Osteocyte (in vitro differentiated cells): ENCODE measurements at regions not wholly inside any gene's neighbourhood (a gene's known extent, or its start where the extent isn't known, plus 50 kb on each side); places are given as distances from the start of the nearest gene placed in this dataset.

Experiments used
- DNase-seq: peaks from one replicate; pipeline ENCODE4 v3.0.0; 2021; ENCODE audit warnings: mixed read lengths; ENCODE audit not compliant: unreplicated experiment; ENCODE audit errors: extremely low spot score
- H3K27ac Mint-ChIP-seq: one replicate; pipeline ENCODE4 v1.8.0; 2021; ENCODE audit warnings: mild to moderate bottlenecking, mixed read lengths; ENCODE audit not compliant: unreplicated experiment
- H3K27me3 Mint-ChIP-seq: one replicate; pipeline ENCODE4 v1.8.0; 2021; ENCODE audit warnings: mixed read lengths; ENCODE audit not compliant: unreplicated experiment
- H3K36me3 Mint-ChIP-seq: one replicate; pipeline ENCODE4 v1.8.0; 2021; ENCODE audit warnings: mixed read lengths; ENCODE audit not compliant: unreplicated experiment
- H3K4me1 Mint-ChIP-seq: one replicate; pipeline ENCODE4 v1.8.0; 2021; ENCODE audit warnings: mixed read lengths; ENCODE audit not compliant: unreplicated experiment
- H3K4me3 Mint-ChIP-seq: one replicate; pipeline ENCODE4 v1.8.0; 2021; ENCODE audit warnings: mild to moderate bottlenecking, moderate library complexity, mixed read lengths; ENCODE audit not compliant: unreplicated experiment
- H3K9me3 Mint-ChIP-seq: one replicate; pipeline ENCODE4 v1.8.0; 2021; ENCODE audit warnings: mixed read lengths; ENCODE audit not compliant: unreplicated experiment
- TF ChIP-seq, protein P1 (sequence below): fragments of 200-600 bp; sonication (generic); IDR thresholded peaks from 2 replicates; pipeline ENCODE4 v1.5.0; 2021; ENCODE audit warnings: antibody characterized with exemption, mild to moderate bottlenecking, moderate library complexity

DNA sequence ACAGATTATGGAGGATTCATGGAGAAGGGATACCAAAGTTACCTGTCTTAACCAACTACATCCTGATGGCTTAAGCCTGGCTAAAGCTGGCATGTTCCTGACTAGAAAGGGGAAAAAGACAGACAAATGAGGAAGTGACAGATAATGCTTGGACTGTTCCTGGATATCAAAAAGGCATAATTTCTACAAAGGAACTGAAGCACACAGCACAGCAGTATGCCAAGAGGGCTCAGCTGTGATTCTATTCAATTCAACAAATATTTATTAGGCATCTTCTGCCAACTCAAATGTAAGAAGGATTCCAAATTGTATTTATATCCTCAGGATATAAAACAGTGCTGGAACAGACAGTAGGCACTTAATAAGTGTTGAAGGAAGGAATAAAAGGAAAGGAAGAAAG is 59.5 kb downstream of the KLF12 start:
- no peak for DNase-seq

DNA sequence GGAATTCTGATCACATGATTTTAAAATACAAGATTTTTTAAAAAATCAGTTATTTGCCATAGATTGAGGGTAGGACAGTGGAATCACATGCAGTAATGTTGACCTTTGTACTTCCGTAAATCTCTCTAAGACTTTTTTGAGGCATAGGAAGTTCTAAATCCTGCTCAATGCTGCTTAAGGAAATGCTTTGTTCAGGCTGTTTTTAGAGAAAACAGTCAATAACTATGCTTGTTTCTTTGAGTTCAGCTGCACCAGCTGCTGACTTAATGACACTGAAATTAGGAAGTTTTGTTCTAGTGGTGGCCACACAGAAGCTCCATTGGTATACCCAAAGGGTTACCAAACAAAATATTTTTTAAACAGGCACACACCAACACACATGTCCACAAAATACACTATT is 60.9 kb downstream of the KLF12 start:
- Mint-ChIP-seq H3K27me3 (no peaks in the 10 kb centered on the region), H3K9me3 (no peaks in the 10 kb centered on the region), H3K36me3 (peaks cover 4% of the 10 kb centered on the region), H3K27ac (no peak overlapping the region), H3K4me1 (peaks cover 35% of the 10 kb centered on the region), H3K4me3 (no peak overlapping the region)
- TF ChIP-seq, protein P1, sequence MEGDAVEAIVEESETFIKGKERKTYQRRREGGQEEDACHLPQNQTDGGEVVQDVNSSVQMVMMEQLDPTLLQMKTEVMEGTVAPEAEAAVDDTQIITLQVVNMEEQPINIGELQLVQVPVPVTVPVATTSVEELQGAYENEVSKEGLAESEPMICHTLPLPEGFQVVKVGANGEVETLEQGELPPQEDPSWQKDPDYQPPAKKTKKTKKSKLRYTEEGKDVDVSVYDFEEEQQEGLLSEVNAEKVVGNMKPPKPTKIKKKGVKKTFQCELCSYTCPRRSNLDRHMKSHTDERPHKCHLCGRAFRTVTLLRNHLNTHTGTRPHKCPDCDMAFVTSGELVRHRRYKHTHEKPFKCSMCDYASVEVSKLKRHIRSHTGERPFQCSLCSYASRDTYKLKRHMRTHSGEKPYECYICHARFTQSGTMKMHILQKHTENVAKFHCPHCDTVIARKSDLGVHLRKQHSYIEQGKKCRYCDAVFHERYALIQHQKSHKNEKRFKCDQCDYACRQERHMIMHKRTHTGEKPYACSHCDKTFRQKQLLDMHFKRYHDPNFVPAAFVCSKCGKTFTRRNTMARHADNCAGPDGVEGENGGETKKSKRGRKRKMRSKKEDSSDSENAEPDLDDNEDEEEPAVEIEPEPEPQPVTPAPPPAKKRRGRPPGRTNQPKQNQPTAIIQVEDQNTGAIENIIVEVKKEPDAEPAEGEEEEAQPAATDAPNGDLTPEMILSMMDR = no peak
- DNase-seq = no peak

More for the DNA sequence above, 59.5 kb downstream of the KLF12 start:
- Mint-ChIP-seq H3K4me1 (peaks cover 35% of the 10 kb centered on the region), H3K9me3 (no peaks in the 10 kb centered on the region), H3K27me3 (no peaks in the 10 kb centered on the region), H3K4me3 (no peak overlapping the region), H3K27ac (peak overlapping the region; percentile 31), H3K36me3 (peaks cover 7% of the 10 kb centered on the region)
- TF ChIP-seq, protein P1 = no peak

DNA sequence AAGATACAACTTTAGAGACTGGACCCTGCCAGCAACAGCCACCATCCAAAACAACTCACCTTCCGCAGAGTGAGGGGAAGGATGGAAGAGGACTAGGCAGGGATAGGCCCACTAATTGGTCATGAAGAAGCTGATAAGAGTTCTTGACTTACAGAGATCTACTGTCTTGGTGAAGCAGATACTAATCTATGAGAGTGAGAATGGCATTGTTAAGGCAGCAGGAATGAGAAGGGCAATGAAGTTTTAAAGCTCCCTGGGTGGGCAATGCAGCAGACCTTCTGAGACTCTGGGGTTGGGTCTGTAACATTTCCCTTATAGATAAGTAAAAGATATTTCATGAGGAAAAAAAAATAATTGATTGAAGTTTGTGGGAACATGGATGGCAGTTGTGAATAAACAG is 63.7 kb downstream of the KLF12 start:
- H3K9me3 Mint-ChIP-seq = no peaks in the 10 kb centered on the region
- H3K36me3 Mint-ChIP-seq = peaks cover 4% of the 10 kb centered on the region
- TF ChIP-seq, protein P1 = no peak
- no peak for DNase-seq
- no peak overlapping the region for H3K27ac Mint-ChIP-seq
- no peaks in the 10 kb centered on the region for H3K27me3 Mint-ChIP-seq
- no peak overlapping the region for H3K4me3 Mint-ChIP-seq
- H3K4me1 Mint-ChIP-seq = peaks cover 39% of the 10 kb centered on the region

DNA sequence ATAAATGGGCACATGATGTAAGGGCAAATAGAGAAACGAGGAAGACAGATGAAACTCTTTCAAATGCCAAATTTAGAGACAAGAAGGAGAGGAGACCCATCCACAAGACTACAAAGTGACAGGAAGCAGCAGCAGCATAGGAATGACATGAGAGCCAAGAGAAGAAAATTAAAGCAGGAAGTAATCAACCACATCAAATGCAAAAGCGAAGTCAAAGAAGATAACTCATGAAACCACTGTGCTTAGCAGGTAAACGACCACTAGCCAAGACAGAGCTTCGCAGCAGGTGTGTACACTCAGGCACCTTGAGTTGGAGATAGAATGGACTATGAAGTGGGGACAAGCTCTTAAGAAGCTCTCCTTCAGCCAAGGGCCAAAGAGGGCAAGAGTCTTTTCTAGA is 64.1 kb downstream of the KLF12 start:
- Mint-ChIP-seq H3K4me3 (no peak overlapping the region), H3K9me3 (no peaks in the 10 kb centered on the region), H3K27me3 (no peaks in the 10 kb centered on the region), H3K4me1 (peaks cover 34% of the 10 kb centered on the region), H3K36me3 (peaks cover 4% of the 10 kb centered on the region), H3K27ac (no peak overlapping the region)
- TF ChIP-seq, protein P1 = no peak
- no peak for DNase-seq

DNA sequence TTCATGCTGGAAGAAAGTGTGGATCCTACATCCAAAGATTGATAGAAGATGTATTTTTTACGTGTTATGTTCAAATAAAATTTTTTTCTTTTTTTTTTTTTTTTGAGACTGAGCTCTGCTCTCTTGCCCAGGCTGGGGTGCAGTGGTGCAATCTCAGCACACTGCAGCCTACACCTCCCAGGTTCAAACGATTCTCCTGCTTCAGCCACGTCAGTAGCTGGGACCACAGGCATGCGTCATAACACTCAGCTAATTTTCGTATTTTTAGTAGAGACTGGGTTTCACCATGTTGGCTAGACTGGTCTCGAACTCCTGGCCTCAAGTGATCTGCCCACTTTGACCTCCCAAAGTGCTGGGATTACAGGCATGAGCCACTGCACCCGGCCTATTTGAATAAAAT is 65.7 kb downstream of the KLF12 start:
- H3K9me3 Mint-ChIP-seq = no peaks in the 10 kb centered on the region
- no peak overlapping the region for H3K27ac Mint-ChIP-seq
- TF ChIP-seq, protein P1 = no peak
- H3K36me3 Mint-ChIP-seq = peaks cover 4% of the 10 kb centered on the region
- DNase-seq = no peak
- H3K4me3 Mint-ChIP-seq = no peak overlapping the region
- no peaks in the 10 kb centered on the region for H3K27me3 Mint-ChIP-seq
- H3K4me1 Mint-ChIP-seq = peaks cover 27% of the 10 kb centered on the region
